HCT116 (cell line): ENCODE measurements at regions not wholly inside any gene's neighbourhood (a gene's known extent, or its start where the extent isn't known, plus 50 kb on each side); places are given as distances from the start of the nearest gene placed in this dataset.

Experiments
- CEBPB ChIP-seq: IDR thresholded peaks from 2 replicates; pipeline ENCODE4 v1.6.1; 2012; ENCODE audit warnings: low read depth
- EGR1 ChIP-seq: IDR thresholded peaks from 2 replicates; pipeline ENCODE4 v1.6.1; 2012; ENCODE audit warnings: low read depth
- ELF1 ChIP-seq: IDR thresholded peaks from 2 replicates; pipeline ENCODE4 v1.6.1; 2012; ENCODE audit warnings: low read depth, borderline replicate concordance
- EZH2 ChIP-seq: fragments of 200-600 bp; sonication (generic); IDR thresholded peaks from 2 replicates; pipeline ENCODE4 v1.6.1; 2017; ENCODE audit warnings: antibody characterized with exemption, mixed run types
- EZH2phosphoT487 ChIP-seq: fragments of 200-600 bp; IDR thresholded peaks from 2 replicates; pipeline ENCODE4 v1.6.1; 2018; ENCODE audit warnings: antibody characterized with exemption, borderline replicate concordance
- POLR2A ChIP-seq: IDR thresholded peaks from 2 replicates; pipeline ENCODE4 v1.7.0; 2011; ENCODE audit warnings: borderline replicate concordance; ENCODE audit not compliant: insufficient read depth, insufficient read length; ENCODE audit errors: extremely low read depth
- RAD21 ChIP-seq: IDR thresholded peaks from 2 replicates; pipeline ENCODE4 v1.6.1; 2012; ENCODE audit warnings: low read depth, mild to moderate bottlenecking
- SP1 ChIP-seq: IDR thresholded peaks from 2 replicates; pipeline ENCODE4 v1.6.1; 2012; ENCODE audit warnings: low read depth
- SRF ChIP-seq: IDR thresholded peaks from 2 replicates; pipeline ENCODE4 v1.6.1; 2012; ENCODE audit warnings: low read depth
- YY1 ChIP-seq: IDR thresholded peaks from 2 replicates; pipeline ENCODE4 v1.6.1; 2011; ENCODE audit warnings: low read length, low read depth, moderate library complexity, mild to moderate bottlenecking; ENCODE audit not compliant: insufficient replicate concordance; ENCODE audit errors: extremely low read depth
- ZNF274 ChIP-seq: fragments of 200-500 bp; sonication (Bioruptor generic); IDR thresholded peaks from 2 replicates; pipeline ENCODE4 v1.6.1; 2014; ENCODE audit warnings: mild to moderate bottlenecking, low read depth, low read length, inconsistent platforms
- TF ChIP-seq, protein P1 (sequence below), 3 experiments: fragments of 200-600 bp in 1 of 3; sonication (generic) in 1 of 3; IDR thresholded peaks in 2 of 3; conservative IDR thresholded peaks in 1 of 3; 2 replicates each; pipeline ENCODE4 v1.5.1; 2012 to 2017; ENCODE audit warnings: low read depth in 2 of 3, low read length in 2 of 3, antibody characterized with exemption in 1 of 3, borderline replicate concordance in 1 of 3, control low read depth in 1 of 3, mild to moderate bottlenecking in 1 of 3, mixed read lengths in 1 of 3, mixed run types in 1 of 3, moderate library complexity in 1 of 3; ENCODE audit not compliant: insufficient read depth in 1 of 3
- TF ChIP-seq, protein P2 (sequence below): IDR thresholded peaks from 2 replicates; pipeline ENCODE4 v1.6.1; 2012
- TF ChIP-seq, protein P3 (sequence below): IDR thresholded peaks from 2 replicates; pipeline ENCODE4 v1.6.1; 2012; ENCODE audit warnings: low read depth

DNA sequence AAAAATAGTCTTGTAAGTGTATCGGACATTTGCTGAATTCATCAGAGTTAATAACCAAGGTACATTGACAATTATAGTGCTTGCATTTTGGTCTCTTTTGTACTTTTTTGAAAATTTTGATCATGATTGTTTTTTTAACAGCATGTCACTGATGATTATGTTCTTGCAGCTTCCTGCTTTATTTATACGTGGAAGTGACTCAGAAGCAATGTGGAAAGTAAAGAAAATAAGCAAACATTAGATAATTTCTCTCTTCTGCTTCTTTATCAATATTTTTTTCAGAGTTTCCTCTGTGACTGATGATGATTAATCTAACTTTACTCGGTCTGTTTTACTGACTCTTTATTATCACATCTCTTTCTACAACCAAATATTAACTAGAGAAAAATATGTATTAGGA lies 1351.9 kb downstream of the REEP3 start:
- TF ChIP-seq POLR2A (no peak), ELF1 (no peak), CEBPB (no peak), EZH2phosphoT487 (no peak), YY1 (no peak), RAD21 (no peak), SRF (no peak), EZH2 (no peak), EGR1 (no peak), ZNF274 (no peak), SP1 (no peak)
- TF ChIP-seq, protein P1, sequence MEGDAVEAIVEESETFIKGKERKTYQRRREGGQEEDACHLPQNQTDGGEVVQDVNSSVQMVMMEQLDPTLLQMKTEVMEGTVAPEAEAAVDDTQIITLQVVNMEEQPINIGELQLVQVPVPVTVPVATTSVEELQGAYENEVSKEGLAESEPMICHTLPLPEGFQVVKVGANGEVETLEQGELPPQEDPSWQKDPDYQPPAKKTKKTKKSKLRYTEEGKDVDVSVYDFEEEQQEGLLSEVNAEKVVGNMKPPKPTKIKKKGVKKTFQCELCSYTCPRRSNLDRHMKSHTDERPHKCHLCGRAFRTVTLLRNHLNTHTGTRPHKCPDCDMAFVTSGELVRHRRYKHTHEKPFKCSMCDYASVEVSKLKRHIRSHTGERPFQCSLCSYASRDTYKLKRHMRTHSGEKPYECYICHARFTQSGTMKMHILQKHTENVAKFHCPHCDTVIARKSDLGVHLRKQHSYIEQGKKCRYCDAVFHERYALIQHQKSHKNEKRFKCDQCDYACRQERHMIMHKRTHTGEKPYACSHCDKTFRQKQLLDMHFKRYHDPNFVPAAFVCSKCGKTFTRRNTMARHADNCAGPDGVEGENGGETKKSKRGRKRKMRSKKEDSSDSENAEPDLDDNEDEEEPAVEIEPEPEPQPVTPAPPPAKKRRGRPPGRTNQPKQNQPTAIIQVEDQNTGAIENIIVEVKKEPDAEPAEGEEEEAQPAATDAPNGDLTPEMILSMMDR (IDR thresholded peaks at IDR 0.05 in 2 of 3, conservative IDR thresholded peaks at IDR 0.05 in 1 of 3; ENCODE audit: borderline replicate concordance in 1 of 3, insufficient read depth in 1 of 3, low read depth in 2 of 3, low read length in 2 of 3), result no peak
- TF ChIP-seq, protein P2, sequence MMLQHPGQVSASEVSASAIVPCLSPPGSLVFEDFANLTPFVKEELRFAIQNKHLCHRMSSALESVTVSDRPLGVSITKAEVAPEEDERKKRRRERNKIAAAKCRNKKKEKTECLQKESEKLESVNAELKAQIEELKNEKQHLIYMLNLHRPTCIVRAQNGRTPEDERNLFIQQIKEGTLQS, result no peak
- TF ChIP-seq, protein P3, sequence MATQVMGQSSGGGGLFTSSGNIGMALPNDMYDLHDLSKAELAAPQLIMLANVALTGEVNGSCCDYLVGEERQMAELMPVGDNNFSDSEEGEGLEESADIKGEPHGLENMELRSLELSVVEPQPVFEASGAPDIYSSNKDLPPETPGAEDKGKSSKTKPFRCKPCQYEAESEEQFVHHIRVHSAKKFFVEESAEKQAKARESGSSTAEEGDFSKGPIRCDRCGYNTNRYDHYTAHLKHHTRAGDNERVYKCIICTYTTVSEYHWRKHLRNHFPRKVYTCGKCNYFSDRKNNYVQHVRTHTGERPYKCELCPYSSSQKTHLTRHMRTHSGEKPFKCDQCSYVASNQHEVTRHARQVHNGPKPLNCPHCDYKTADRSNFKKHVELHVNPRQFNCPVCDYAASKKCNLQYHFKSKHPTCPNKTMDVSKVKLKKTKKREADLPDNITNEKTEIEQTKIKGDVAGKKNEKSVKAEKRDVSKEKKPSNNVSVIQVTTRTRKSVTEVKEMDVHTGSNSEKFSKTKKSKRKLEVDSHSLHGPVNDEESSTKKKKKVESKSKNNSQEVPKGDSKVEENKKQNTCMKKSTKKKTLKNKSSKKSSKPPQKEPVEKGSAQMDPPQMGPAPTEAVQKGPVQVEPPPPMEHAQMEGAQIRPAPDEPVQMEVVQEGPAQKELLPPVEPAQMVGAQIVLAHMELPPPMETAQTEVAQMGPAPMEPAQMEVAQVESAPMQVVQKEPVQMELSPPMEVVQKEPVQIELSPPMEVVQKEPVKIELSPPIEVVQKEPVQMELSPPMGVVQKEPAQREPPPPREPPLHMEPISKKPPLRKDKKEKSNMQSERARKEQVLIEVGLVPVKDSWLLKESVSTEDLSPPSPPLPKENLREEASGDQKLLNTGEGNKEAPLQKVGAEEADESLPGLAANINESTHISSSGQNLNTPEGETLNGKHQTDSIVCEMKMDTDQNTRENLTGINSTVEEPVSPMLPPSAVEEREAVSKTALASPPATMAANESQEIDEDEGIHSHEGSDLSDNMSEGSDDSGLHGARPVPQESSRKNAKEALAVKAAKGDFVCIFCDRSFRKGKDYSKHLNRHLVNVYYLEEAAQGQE, result no peak
